Stomach (tissue), 8 donors: ENCODE measurements at regions not wholly inside any gene's neighbourhood (a gene's known extent, or its start where the extent isn't known, plus 50 kb on each side); places are given as distances from the start of the nearest gene placed in this dataset.

Source experiments
- DNase-seq, 2 donors: peaks; one replicate each; pipeline versions ENCODE4 v3.0.0 to v3.0.0-alpha.2; 2013 to 2019
- H3K27ac ChIP-seq, 5 donors: fragments of 200-600 bp in 4 of 5; sonication (generic) in 4 of 5; one replicate each; pipeline ENCODE4 v1.5.1; 2013 to 2019; ENCODE audit warnings: mild to moderate bottlenecking in 1 of 5, moderate library complexity in 1 of 5
- H3K27me3 ChIP-seq, 3 donors: fragments of 200-600 bp; sonication (generic); one replicate each; pipeline ENCODE4 v1.5.1; 2017 to 2019; ENCODE audit warnings: mixed run types in 1 of 3
- H3K36me3 ChIP-seq, 4 donors: fragments of 200-600 bp; sonication (generic); 1 replicate in 3 of 4; 2 replicates in 1 of 4; pipeline ENCODE4 v1.5.1; 2016 to 2019
- H3K4me1 ChIP-seq, 4 donors: fragments of 200-600 bp; sonication (generic); one replicate each; pipeline ENCODE4 v1.5.1; 2016 to 2019
- H3K4me3 ChIP-seq, 4 donors: fragments of 200-600 bp; sonication (generic) in 3 of 4; one replicate each; pipeline ENCODE4 v1.5.1; 2016 to 2019; ENCODE audit warnings: mild to moderate bottlenecking in 1 of 4
- H3K9me3 ChIP-seq, 4 donors: fragments of 200-600 bp; sonication (generic); one replicate each; pipeline ENCODE4 v1.5.1; 2016 to 2019
- EP300 ChIP-seq: sonication (generic); formaldehyde crosslinking; IDR thresholded peaks from one replicate; pipeline ENCODE4 v1.6.1; 2017; ENCODE audit warnings: antibody characterized with exemption
- POLR2A ChIP-seq, 4 donors: fragments of 450-650 bp; IDR thresholded peaks; one replicate each; pipeline ENCODE4 v1.6.1; 2016; ENCODE audit warnings: antibody characterized with exemption in 4 of 4, control low read depth in 2 of 4, mild to moderate bottlenecking in 1 of 4, moderate library complexity in 1 of 4
- POLR2AphosphoS5 ChIP-seq, 3 donors: sonication (generic); formaldehyde crosslinking; IDR thresholded peaks; one replicate each; pipeline ENCODE4 v1.6.1; 2016; ENCODE audit warnings: antibody characterized with exemption in 3 of 3
- WGBS, 5 donors: extraction: QIAGEN DNeasy Blood & Tissue Kit in 3 of 5; methylation state at CpG; one replicate each; pipeline versions ENCODE4 v1.1.5 to v1.1.7; 2013 to 2018; 5-methylcytosine and 5-hydroxymethylcytosine counted together
- intact Hi-C: fragments of 100-400 bp; cut with DNase I; formaldehyde crosslinking; loops from one replicate; pipeline ENCODE4 v1.15.1; 2023; ENCODE audit warnings: low total_unique reads
- TF ChIP-seq, protein P1 (sequence below), 7 experiments: fragments of 450-650 bp in 4 of 7; fragments of 200-600 bp in 3 of 7; sonication (generic) in 3 of 7; IDR thresholded peaks; one replicate each; pipeline ENCODE4 v1.5.1; 2016 to 2019; ENCODE audit warnings: antibody characterized with exemption in 7 of 7, control low read depth in 2 of 7, mild to moderate bottlenecking in 1 of 7
- donor health status: healthy with polysubstance abuse.
- donor health status: Bipolar disorder and iron deficiency.
- donor health status: healthy.

DNA sequence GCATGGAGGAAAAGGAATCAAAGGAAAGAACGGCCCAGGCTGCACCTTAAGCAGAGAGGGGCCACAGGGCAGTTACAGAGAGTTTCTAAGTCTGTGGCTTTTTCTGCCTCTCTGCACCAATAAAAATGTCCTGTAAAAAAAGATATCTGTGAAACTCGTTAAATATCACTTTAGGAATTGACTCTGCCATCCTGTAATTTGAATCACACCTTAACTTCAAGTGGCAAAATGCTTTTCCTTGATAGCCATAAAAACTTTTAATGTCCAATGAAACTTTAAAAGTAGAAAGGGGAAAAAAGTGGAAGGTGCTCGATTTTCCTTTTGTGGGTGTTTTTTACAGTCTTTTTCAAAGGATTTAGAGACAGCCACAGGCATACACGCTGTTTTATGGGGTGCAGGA, 255.7 kb downstream of the ARRDC4 start:
- WGBS, 5 donors = 64 to 75% (median 66%) methylated on average over 4 of the region's 4 CpGs
- TF ChIP-seq POLR2A (IDR thresholded peaks at IDR 0.05) (no peak), POLR2AphosphoS5 (IDR thresholded peaks at IDR 0.05) (no peak), EP300 (no peak)
- TF ChIP-seq, protein P1, sequence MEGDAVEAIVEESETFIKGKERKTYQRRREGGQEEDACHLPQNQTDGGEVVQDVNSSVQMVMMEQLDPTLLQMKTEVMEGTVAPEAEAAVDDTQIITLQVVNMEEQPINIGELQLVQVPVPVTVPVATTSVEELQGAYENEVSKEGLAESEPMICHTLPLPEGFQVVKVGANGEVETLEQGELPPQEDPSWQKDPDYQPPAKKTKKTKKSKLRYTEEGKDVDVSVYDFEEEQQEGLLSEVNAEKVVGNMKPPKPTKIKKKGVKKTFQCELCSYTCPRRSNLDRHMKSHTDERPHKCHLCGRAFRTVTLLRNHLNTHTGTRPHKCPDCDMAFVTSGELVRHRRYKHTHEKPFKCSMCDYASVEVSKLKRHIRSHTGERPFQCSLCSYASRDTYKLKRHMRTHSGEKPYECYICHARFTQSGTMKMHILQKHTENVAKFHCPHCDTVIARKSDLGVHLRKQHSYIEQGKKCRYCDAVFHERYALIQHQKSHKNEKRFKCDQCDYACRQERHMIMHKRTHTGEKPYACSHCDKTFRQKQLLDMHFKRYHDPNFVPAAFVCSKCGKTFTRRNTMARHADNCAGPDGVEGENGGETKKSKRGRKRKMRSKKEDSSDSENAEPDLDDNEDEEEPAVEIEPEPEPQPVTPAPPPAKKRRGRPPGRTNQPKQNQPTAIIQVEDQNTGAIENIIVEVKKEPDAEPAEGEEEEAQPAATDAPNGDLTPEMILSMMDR (IDR thresholded peaks at IDR 0.05) = no peak
- Histone ChIP-seq H3K27me3 (no peaks in the 10 kb centered on the region), H3K4me3 (no peak overlapping the region), H3K9me3 (no peaks in the 10 kb centered on the region), H3K4me1 (no peaks in the 10 kb centered on the region), H3K27ac (no peak overlapping the region), H3K36me3 (no peaks in the 10 kb centered on the region)
- intact Hi-C loops = no loop called here
- no peak for DNase-seq

DNA sequence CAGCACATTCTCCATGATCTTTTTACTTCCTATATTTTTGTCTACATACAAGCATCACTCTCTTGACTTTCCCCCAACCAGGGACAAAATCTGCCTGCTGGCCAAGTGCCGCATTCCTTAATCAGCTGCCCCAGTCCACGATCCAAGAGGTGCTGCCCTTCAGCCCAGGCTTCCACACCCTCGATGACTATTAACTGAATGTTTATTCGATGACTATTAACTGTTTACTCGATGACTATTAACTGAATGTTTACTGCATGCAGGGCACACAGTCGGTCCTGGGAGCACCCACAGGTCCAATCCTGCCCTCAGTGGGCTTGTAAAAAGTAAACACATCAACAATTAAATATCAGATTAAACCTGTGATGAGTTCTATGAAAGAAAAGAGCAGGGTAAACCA, 256.9 kb downstream of the ARRDC4 start:
- Histone ChIP-seq H3K9me3 (no peaks in the 10 kb centered on the region), H3K4me1 (no peaks in the 10 kb centered on the region), H3K27ac (no peak overlapping the region), H3K36me3 (no peaks in the 10 kb centered on the region), H3K4me3 (no peak overlapping the region), H3K27me3 (no peaks in the 10 kb centered on the region)
- 58 to 73% (median 68%) methylated on average over 6 of the region's 6 CpGs for WGBS, 5 donors
- intact Hi-C loops = no loop called here
- DNase-seq = no peak
- TF ChIP-seq, protein P1 (IDR thresholded peaks at IDR 0.05) = no peak

DNA sequence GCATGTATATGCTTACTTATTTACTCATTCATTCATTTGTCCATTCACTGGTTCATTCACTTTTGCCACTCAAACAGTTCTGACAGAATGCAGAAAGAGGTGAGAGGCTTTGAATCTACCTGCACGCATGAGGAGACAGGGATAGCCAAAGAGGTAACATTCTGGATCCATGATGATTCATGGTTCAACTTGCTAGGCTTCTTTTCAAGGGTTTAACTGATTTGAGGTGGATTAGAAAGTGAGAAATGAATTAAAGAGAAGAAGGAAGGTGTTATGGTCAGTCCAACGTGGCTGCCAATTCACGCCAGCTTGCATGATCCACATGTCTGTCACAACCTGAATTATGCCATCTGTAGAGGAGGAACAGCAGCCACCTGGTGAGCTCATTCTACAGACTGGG, 260.6 kb downstream of the ARRDC4 start:
- H3K9me3 ChIP-seq = no peaks in the 10 kb centered on the region
- TF ChIP-seq POLR2A (IDR thresholded peaks at IDR 0.05) = no peak
- TF ChIP-seq EP300 = no peak
- no peak for TF ChIP-seq POLR2AphosphoS5 (IDR thresholded peaks at IDR 0.05)
- TF ChIP-seq, protein P1 (IDR thresholded peaks at IDR 0.05) = no peak
- 68 to 80% (median 76%) methylated on average over 3 of the region's 3 CpGs for WGBS, 5 donors
- DNase-seq = no peak
- H3K4me1 ChIP-seq = no peaks in the 10 kb centered on the region
- no peaks in the 10 kb centered on the region for H3K27me3 ChIP-seq
- no peak overlapping the region for H3K4me3 ChIP-seq
- intact Hi-C loops = no loop called here
- no peak overlapping the region for H3K27ac ChIP-seq
- H3K36me3 ChIP-seq = no peaks in the 10 kb centered on the region

DNA sequence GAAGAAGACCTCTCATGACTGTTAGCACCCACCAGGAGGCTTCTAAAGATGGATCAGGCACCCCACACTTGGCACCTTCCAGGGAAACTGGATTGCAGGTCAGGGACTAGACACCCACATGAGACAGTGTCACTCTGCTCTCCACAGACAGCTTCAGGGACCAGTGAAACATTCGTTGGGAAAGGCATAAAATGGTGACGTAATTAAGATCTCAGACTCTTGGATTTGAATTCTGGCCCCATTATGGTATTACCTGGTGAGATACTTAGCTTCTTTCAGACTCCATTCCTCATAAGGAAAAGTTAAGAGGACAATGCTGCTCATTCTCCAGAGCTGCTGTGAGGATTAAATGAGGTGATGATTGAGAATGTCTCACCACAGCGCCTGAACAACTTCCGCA, 261.1 kb downstream of the ARRDC4 start:
- no peaks in the 10 kb centered on the region for H3K36me3 ChIP-seq
- no peaks in the 10 kb centered on the region for H3K27me3 ChIP-seq
- intact Hi-C loops = no loop called here
- DNase-seq = no peak
- no peaks in the 10 kb centered on the region for H3K9me3 ChIP-seq
- 77 to 89% (median 85%) methylated on average over 4 of the region's 4 CpGs for WGBS, 5 donors
- TF ChIP-seq POLR2AphosphoS5 (IDR thresholded peaks at IDR 0.05) = no peak
- TF ChIP-seq POLR2A (IDR thresholded peaks at IDR 0.05) = no peak
- TF ChIP-seq, protein P1 (IDR thresholded peaks at IDR 0.05) = no peak
- no peak for TF ChIP-seq EP300
- no peak overlapping the region for H3K4me3 ChIP-seq
- H3K27ac ChIP-seq = no peak overlapping the region
- no peaks in the 10 kb centered on the region for H3K4me1 ChIP-seq

DNA sequence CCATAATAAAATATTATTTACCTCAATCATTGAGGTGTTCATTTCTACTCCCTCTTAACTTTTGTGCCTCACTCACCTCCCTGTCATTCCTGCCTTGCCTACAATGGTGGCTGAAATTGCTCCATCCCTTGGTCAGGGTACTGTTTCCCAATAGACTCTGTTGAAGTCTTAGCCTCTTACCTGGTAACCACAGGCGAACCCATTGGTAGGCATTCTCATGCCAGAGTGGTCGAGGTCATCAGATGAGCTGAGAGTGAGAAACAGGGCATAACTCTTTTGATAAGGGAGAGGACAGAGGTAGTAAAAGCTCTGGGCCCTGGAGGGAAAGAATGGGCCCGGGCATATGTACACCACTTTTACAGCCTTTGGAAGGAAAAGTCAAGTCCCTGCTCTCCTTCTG, 265.6 kb downstream of the ARRDC4 start:
- H3K27ac ChIP-seq = no peak overlapping the region
- no peaks in the 10 kb centered on the region for H3K36me3 ChIP-seq
- TF ChIP-seq POLR2A (IDR thresholded peaks at IDR 0.05) (no peak), EP300 (no peak), POLR2AphosphoS5 (IDR thresholded peaks at IDR 0.05) (no peak)
- TF ChIP-seq, protein P1 (IDR thresholded peaks at IDR 0.05) = no peak
- intact Hi-C loops = no loop called here
- no peak overlapping the region for H3K4me3 ChIP-seq
- no peaks in the 10 kb centered on the region for H3K4me1 ChIP-seq
- no peak for DNase-seq
- H3K9me3 ChIP-seq = no peaks in the 10 kb centered on the region
- peaks cover 0 to 4% (median 0%) of the 10 kb centered on the region in 3 donors for H3K27me3 ChIP-seq
- WGBS, 5 donors = 75 to 88% (median 79%) methylated on average over 3 of the region's 3 CpGs
